Heart left ventricle (tissue), 13 donors: ENCODE measurements at regions not wholly inside any gene's neighbourhood (a gene's known extent, or its start where the extent isn't known, plus 50 kb on each side); places are given as distances from the start of the nearest gene placed in this dataset.

Source experiments
- CTCF ChIP-seq, 12 donors: fragments of 200-600 bp; sonication (generic) in 4 of 12; IDR thresholded peaks; one replicate each; pipeline versions ENCODE4 v1.5.0 to v1.8.0; 2018 to 2022; ENCODE audit warnings: antibody characterized with exemption in 12 of 12, mild to moderate bottlenecking in 5 of 12
- POLR2A ChIP-seq, 2 donors: fragments of 450-650 bp; IDR thresholded peaks; one replicate each; pipeline ENCODE4 v1.6.1; 2017; ENCODE audit warnings: antibody characterized with exemption in 2 of 2, mild to moderate bottlenecking in 2 of 2, moderate library complexity in 2 of 2
- donor health status: ischemic (EF 13 %, LVEDD 7.1; RV severe dilation, severe dysfunction).
- donor health status: DM: no; HTN: yes; CAD: no.
- donor health status: DM: no; HTN: no; CAD: no.
- donor health status: ischemic (EF 25% LVEDD 6.9; RV normal size, moderate dysfunction).
- donor health status: ischemic (EF 25% LVEDD 5.7; RV mildly dilated, moderate dysfunction).
- donor health status: ischemic (EF 35%, LVEDD 5.7; RV mildly dilated, moderate dysfunction).
- donor health status: nonischemic (EF 11% LVEDD 7.7; RV severe dilation, severe dysfunction).
- donor health status: DM: yes; HTN: yes; CAD: no.
- donor health status: PGD.
- donor health status: ischemic (EF 29% LVEDD 5.4; RV normal size, mild dysfunction).
- donor health status: nonischemic (EF 23%, LVEDD 6.1; RV moderate dilation, normal function).

DNA sequence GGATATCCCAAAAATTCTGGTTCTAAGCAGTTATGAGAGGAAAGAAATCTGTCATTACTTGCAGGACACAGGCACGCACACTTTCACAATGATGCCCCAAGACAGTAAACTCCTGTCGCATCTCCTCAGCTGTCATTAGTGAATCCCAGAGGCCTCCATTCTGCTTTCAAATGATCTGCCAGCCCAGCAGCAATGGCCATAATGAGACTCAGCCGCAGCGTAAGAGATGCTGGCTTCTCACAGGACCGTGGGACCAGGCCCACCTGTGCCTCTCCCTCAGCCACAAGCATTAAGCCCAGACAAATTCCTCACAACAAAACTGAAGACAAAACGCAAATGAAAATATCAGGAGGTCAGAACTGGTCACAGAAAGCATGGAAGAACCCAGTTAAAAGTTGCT is 98.0 kb upstream of the VLDLR start:
- TF ChIP-seq POLR2A (IDR thresholded peaks at IDR 0.05) (no peak), CTCF (IDR thresholded peaks at IDR 0.05) (no peak)
